Endothelial cell of umbilical vein (primary cell): ENCODE measurements at regions not wholly inside any gene's neighbourhood (a gene's known extent, or its start where the extent isn't known, plus 50 kb on each side); places are given as distances from the start of the nearest gene placed in this dataset.

Source experiments
- BruUV-seq: library from RNA; stranded (reverse); fragments of 400-500 nt; replicated peaks from 2 replicates; lab custom pipeline; 2021; lab: Mats Ljungman, UMichigan
- CTCF ChIA-PET: fragments of 300-600, 350-600 bp; sonication (Branson Sonifier 250); formaldehyde crosslinking; loops from one replicate; lab custom pipeline; 2021; ENCODE audit warnings: antibody characterized with exemption, inconsistent platforms; lab: Charles Lee
- POLR2A ChIA-PET: fragments of 300-600, 350-600 bp; sonication (Branson Sonifier 250); formaldehyde crosslinking; loops from one replicate; lab custom pipeline; 2021; ENCODE audit warnings: antibody characterized with exemption, inconsistent platforms; lab: Charles Lee
- DNase-seq: peaks from one replicate; pipeline ENCODE4 v3.0.0-alpha.2; 2011; ENCODE audit warnings: low read depth, low spot score
- FAIRE-seq: peaks from 2 replicates; lab custom pipeline; 2011; peaks lifted over from hg19 to GRCh38; lab: Jason Lieb, UNC
- H2AFZ ChIP-seq: 2 replicates; pipeline ENCODE4 v1.6.0; 2012; ENCODE audit warnings: low read depth, low read length, control low read depth, inconsistent platforms
- H3K27ac ChIP-seq: 2 replicates; pipeline ENCODE4 v1.5.1; 2011; ENCODE audit warnings: low read depth, mild to moderate bottlenecking, control low read depth, low read length, moderate library complexity; ENCODE audit not compliant: insufficient read depth
- H3K27me3 ChIP-seq, 2 experiments: 2 replicates each; pipeline versions ENCODE4 v1.6.0 to v1.6.1; 2011; ENCODE audit warnings: low read length in 2 of 2, mixed read lengths in 1 of 2; ENCODE audit not compliant: control insufficient read depth in 2 of 2, insufficient read depth in 2 of 2
- H3K36me3 ChIP-seq, 2 experiments: 2 replicates in 1 of 2; 3 replicates in 1 of 2; pipeline ENCODE4 v1.5.1; 2011; ENCODE audit warnings: low read length in 2 of 2, mild to moderate bottlenecking in 1 of 2, moderate library complexity in 1 of 2; ENCODE audit not compliant: control insufficient read depth in 2 of 2, insufficient read depth in 2 of 2; ENCODE audit errors: extremely low read depth in 1 of 2
- H3K4me1 ChIP-seq: 3 replicates; pipeline ENCODE4 v1.5.1; 2011; ENCODE audit warnings: mild to moderate bottlenecking, low read length; ENCODE audit not compliant: control insufficient read depth, insufficient read depth; ENCODE audit errors: extremely low read depth
- H3K4me2 ChIP-seq: 2 replicates; pipeline ENCODE4 v1.6.1; 2011; ENCODE audit warnings: low read length, control low read depth, mixed read lengths; ENCODE audit not compliant: insufficient read depth
- H3K4me3 ChIP-seq, 3 experiments: fragments of 200-600 bp in 1 of 3; sonication (generic), shearing (Covaris generic) in 1 of 3; replicated peaks in 1 of 3; 2 replicates each; pipeline ENCODE4 v1.5.1; 2011 to 2016; ENCODE audit warnings: control low read depth in 3 of 3, low read length in 3 of 3, mild to moderate bottlenecking in 2 of 3, inconsistent platforms in 1 of 3, low read depth in 1 of 3, moderate library complexity in 1 of 3; ENCODE audit not compliant: insufficient read depth in 1 of 3
- H3K79me2 ChIP-seq: 2 replicates; pipeline ENCODE4 v1.6.0; 2012; ENCODE audit warnings: low read length, inconsistent platforms; ENCODE audit not compliant: control insufficient read depth, insufficient read depth
- H3K9ac ChIP-seq: replicated peaks from 2 replicates; pipeline ENCODE3; 2011; ENCODE audit warnings: low read length, control low read depth; ENCODE audit not compliant: insufficient read depth; ENCODE audit errors: extremely low read depth
- H3K9me1 ChIP-seq: replicated peaks from 3 replicates; pipeline ENCODE4 v1.6.0; 2011; ENCODE audit warnings: mild to moderate bottlenecking, low read length; ENCODE audit not compliant: control insufficient read depth, insufficient read depth; ENCODE audit errors: extremely low read depth
- H3K9me3 ChIP-seq: replicated peaks from 2 replicates; pipeline ENCODE4 v1.5.1; 2012; ENCODE audit warnings: low read length, inconsistent platforms; ENCODE audit not compliant: control insufficient read depth, insufficient read depth
- H4K20me1 ChIP-seq: replicated peaks from 2 replicates; pipeline ENCODE3; 2011; ENCODE audit warnings: mild to moderate bottlenecking, low read length; ENCODE audit not compliant: control insufficient read depth, insufficient read depth; ENCODE audit errors: extremely low read depth
- CTCF ChIP-seq, 2 donors: IDR thresholded peaks; 1 replicate in 1 of 2; 2 replicates in 1 of 2; pipeline ENCODE4 v1.5.1; 2011; ENCODE audit warnings: low read length in 2 of 2, mild to moderate bottlenecking in 2 of 2, moderate library complexity in 2 of 2, control low read depth in 1 of 2, inconsistent platforms in 1 of 2, low read depth in 1 of 2; ENCODE audit not compliant: insufficient read depth in 1 of 2; ENCODE audit errors: extremely low read depth in 1 of 2
- EZH2 ChIP-seq: IDR thresholded peaks from 2 replicates; pipeline ENCODE4 v1.6.1; 2012; ENCODE audit warnings: borderline replicate concordance, low read depth, mild to moderate bottlenecking, moderate library complexity, low read length, inconsistent platforms; ENCODE audit not compliant: severe bottlenecking
- FOS ChIP-seq: IDR thresholded peaks from 2 replicates; pipeline ENCODE4 v1.6.1; 2011; ENCODE audit warnings: mild to moderate bottlenecking, low read length, moderate library complexity, borderline replicate concordance; ENCODE audit not compliant: insufficient read depth
- GATA2 ChIP-seq: IDR thresholded peaks from 2 replicates; pipeline ENCODE4 v1.7.0; 2011; ENCODE audit warnings: low read depth, mild to moderate bottlenecking, moderate library complexity, mixed read lengths, low read length; ENCODE audit not compliant: insufficient read length, insufficient read depth
- JUN ChIP-seq: IDR thresholded peaks from 2 replicates; pipeline ENCODE4 v1.6.1; 2011; ENCODE audit warnings: borderline replicate concordance, low read depth; ENCODE audit not compliant: insufficient read length, insufficient read depth
- MYC ChIP-seq: IDR thresholded peaks from one replicate; pipeline ENCODE4 v1.6.1; 2011; ENCODE audit warnings: mild to moderate bottlenecking, low read depth, low read length
- POLR2A ChIP-seq: IDR thresholded peaks from 2 replicates; pipeline ENCODE4 v1.6.1; 2012; ENCODE audit warnings: low read depth, mild to moderate bottlenecking, control low read depth, low read length
- POLR2AphosphoS5 ChIP-seq: IDR thresholded peaks from 2 replicates; pipeline ENCODE4 v1.6.1; 2012; ENCODE audit warnings: low read depth, mild to moderate bottlenecking, control low read depth, low read length, moderate library complexity; ENCODE audit not compliant: insufficient read depth
- dilution Hi-C: fragments of 300-500 bp; cut with MboI; formaldehyde crosslinking; loops from one replicate; pipeline ENCODE4 v1.15.0; 2019; ENCODE audit warnings: low sequenced_read_pairs; ENCODE audit not compliant: extremely low pct_ligation_motif_present
- intact Hi-C: fragments of 100-400 bp; cut with micrococcal nuclease; formaldehyde crosslinking; loops from one replicate; pipeline ENCODE4 v1.10.0; 2022

GRCh38 chr7:60706-61105 lies 131.7 kb upstream of the FAM20C start:
- FAIRE-seq, result no peak
- no peak overlapping the region for H3K9ac ChIP-seq
- no peak overlapping the region for H3K4me3 ChIP-seq
- intact Hi-C loops, result no loop called here
- ChIA-PET CTCF (interaction anchor here (1.5 kb wide), 1 partner anchor 26 kb away, joined by 5 read pairs; no protein-coding TSS in a partner anchor), POLR2A (no interaction called here)
- no peak overlapping the region for H3K27ac ChIP-seq
- no peak overlapping the region for H3K4me2 ChIP-seq
- no peaks in the 10 kb centered on the region for H3K9me1 ChIP-seq
- H3K27me3 ChIP-seq, result no peaks in the 10 kb centered on the region
- dilution Hi-C loops, result no loop called here
- no TSS peak for BruUV-seq
- no peaks in the 10 kb centered on the region for H3K9me3 ChIP-seq
- H3K36me3 ChIP-seq, result no peaks in the 10 kb centered on the region
- no peaks in the 10 kb centered on the region for H4K20me1 ChIP-seq
- TF ChIP-seq FOS, result no peak
- TF ChIP-seq MYC, result no peak
- TF ChIP-seq CTCF (IDR thresholded peaks at IDR 0.05; ENCODE audit: extremely low read depth in 1 of 2, insufficient read depth in 1 of 2, low read depth in 1 of 2, low read length in 2 of 2), result no peak
- TF ChIP-seq GATA2, result no peak
- TF ChIP-seq POLR2A, result no peak
- no peak for TF ChIP-seq JUN
- TF ChIP-seq EZH2, result no peak
- TF ChIP-seq POLR2AphosphoS5, result no peak
- no peaks in the 10 kb centered on the region for H3K79me2 ChIP-seq
- DNase-seq, result no peak
- H3K4me1 ChIP-seq, result no peaks in the 10 kb centered on the region
- H2AFZ ChIP-seq, result no peak overlapping the region
